Non-pigmented ciliary epithelial cell (primary cell): ENCODE measurements at regions not wholly inside any gene's neighbourhood (a gene's known extent, or its start where the extent isn't known, plus 50 kb on each side); places are given as distances from the start of the nearest gene placed in this dataset.
A peak's percentile ranks its signal among the peaks of the same experiment; 100 is the strongest.

ENCODE experiments used
- DNase-seq: peaks from one replicate; pipeline ENCODE4 v3.0.0-alpha.2; 2010; ENCODE audit warnings: low read depth

DNA sequence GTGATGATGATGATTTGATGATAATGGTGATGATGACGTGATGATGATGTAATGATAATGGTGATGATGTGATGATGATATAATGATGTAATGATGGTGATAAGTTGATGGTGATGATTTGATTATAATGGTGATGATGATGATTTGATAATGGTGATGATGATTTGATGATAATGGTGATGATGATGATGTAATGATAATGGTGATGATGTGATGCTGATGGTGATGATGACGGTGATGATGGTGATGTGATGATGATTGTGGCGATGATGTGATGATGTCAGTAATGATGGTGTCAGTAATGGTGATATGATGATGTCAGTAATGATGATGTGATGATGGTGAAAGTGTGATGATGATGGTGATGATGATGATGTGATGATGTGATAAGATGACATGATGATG, 613.4 kb downstream of the AACS start:
- DNase-seq: no peak

DNA sequence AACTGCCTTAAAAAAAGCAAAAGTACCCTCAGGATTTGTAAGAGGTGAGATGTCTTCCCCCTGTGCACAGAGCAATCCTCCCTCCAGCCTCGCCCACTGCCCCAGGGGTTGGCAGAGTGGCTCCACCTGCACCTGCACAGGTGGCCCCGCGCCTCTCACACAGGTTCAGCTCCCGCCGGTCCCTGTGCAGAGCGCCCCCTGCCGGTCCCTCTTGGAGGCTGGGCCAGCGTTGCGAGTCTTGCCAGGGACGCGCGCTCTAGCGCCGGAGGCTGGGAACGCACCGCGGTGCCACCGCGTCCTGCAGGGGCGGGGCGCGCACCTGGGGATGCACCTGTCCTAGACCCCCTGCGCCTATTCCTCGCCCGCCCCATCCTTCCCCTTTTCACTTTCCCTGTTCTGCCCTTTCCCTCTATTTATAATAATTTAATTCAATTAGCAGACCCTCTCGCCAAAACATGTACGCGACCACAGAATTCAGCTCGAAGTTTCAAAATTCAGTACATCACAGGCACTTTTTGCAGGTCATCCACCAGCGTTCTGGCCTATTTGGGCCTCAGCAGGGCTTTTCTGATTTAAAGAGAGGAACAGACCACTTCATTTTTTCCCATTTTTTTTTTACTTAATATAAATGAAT, 618.6 kb downstream of the AACS start:
- DNase-seq: no peak

DNA sequence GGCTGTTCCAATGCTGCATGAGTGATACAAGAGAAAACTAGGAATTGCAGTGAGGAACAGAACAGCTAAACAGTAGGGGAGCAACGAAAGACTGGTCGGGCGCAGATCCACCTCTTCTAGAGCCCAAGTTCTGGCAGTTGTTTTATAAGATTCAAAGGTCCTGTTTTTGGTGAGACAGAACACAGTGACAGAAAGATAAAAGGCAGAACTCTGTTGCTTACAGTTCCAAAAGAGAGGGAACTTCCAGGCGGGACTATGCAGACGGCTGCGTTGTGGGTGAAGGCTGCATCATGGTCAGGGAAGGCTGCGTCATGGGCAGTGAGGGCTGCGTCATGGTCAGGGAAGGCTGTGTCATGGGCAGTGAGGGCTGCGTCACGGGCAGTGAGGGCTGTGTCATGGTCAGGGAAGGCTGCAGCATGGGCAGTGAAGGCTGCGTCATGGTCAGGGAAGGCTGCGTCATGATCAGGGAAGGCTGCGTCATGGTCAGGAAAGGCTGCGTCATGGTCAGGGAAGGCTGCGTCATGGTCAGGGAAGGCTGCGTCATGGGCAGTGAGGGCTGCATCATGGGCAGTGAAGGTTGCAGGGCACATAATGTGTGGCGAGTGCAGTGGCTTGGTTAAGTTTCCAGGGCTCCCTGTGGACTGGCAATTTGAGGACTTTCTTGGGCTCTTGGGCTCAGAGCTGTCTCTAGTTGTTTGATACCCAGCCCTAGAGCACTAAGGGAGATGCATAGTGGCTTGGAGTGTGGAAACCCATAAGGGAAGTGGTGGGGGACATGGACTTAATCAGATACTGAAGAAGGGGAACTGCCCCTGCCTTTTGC, 619.9 kb downstream of the AACS start:
- no peak for DNase-seq

DNA sequence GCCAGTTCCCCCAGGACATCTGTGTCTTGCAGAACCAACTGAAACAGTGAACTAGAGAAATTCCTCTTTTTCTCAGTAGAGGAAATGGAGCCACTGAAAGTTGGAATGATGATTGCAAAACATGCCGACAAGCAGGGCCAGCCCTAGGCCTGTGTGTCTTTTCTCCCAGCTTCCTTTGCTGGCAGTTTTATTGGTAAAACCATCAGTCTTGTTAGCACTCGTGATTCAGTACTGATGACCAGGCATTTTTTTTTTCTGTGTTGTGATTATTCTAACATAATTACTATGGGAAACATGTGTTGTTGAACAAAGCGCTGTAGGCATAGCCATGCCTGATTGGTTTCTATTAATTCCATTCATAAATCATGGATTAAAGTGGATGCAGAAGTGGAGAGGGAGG, 620.7 kb downstream of the AACS start:
- DNase-seq: no peak

DNA sequence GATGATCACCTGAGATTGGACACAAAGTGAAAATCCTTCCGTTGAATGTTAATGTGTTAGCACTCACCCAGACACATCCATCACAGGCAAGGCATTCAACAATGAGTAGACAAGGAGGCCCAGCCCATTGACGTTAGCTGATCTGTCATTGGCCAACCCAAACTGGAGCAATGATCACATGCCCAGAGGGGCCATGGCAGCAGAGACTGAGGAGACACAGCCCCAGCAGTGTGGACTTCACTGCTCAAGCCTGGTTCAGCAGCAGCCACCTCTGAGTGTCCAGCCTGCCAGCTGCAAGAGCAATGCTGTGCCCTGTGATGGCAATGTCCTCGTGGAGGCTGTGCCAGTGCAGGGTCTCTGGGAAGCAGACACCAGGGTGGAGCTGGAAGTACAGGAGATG, 622.2 kb downstream of the AACS start:
- no peak for DNase-seq

DNA sequence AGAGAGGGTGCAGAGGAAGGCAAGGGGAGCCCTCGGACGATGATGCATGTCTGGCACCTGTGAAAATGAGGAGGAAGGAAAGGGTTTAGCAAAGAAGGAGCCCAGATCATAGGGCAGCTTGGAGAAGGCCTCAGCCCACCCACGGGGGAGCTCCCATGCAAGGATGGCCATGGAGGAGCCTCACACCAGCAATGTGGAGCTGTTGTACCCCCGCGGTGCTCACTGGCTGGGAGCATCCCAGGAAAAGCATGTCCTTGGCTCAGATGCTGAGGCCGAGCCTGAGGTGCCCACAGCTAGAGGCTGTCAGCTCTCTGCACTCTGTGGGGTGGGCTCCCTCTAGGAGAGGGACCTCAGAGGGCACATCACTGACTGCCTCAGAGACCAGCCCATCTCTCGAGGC, 622.6 kb downstream of the AACS start:
- no peak for DNase-seq

DNA sequence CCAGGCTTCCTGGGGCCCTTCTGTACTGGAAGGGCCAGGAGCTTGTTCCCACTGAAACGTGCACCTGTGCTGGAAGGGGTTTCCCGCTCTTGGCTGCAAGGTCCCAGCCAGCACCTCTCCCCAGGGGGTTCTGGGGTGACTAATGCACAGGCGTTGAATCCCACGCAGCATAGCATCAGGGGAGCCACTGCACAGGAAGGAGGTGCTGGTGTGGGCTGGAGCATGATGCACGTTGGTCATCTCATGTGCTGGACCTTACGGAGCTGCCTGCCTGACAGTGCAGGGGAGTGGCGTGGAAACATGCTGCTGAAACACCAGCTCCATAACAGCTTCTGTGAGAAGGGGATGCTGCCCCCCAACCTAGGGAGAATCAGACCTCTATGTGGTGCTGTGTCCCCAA, 623.0 kb downstream of the AACS start:
- no peak for DNase-seq

DNA sequence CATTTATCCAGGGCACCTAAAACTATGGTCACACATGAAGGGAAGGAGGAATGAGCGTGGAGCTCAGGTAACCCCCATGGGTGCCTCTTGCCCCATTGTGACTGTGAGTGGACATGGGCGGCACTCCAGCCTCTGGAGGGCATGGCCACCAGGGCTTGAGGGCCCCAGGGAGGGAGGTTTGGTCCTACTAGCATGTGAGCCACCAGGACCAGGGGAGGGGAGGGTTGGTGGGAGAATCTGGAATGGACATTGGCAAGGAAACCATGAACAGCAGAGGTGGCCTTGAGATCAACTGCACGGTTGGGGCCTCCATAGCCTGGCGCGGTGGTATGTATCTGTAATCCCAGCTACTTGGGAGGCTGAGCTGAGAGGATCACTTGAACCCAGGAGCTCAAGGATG, 623.6 kb downstream of the AACS start:
- no peak for DNase-seq

DNA sequence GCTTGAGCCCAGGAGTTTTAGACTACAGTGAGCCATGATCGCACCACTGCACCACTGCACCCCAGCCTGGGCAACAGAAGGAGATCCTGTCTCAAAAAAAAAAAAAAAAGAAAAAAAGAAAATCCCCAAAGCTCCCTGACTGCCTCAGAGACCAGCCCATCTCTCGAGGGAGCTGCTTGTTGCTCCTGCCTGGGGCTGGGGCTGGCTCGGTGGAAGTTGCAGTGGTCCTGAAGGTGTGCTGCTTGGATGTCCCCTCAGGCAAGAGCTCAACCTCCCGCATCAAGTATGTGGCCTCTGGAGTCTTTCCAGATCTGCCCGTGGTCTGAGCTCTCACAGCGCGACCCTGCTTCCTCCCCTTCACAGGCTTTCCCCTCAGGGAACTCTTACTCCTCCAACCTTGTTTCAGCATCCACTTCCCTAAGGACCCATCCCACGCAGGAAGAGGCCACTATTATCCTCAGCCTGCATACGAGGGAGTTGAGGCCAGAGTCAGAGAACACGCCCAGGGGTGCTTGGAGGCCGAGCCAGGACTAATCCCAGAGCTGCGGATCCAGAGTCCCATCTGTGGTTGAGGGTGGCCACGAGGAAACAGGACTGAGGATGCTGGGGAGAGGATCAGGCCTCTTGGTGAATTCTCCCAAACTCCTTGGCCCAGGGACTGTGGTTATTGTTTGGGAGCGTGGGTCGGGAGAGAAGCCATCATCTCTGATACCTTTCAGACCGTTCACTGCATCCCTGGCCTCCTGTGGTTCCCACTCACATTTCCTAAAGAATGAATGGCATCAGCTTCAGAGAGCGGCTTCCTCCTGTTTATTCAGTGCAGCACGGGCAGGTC, 624.6 kb downstream of the AACS start:
- no peak for DNase-seq

DNA sequence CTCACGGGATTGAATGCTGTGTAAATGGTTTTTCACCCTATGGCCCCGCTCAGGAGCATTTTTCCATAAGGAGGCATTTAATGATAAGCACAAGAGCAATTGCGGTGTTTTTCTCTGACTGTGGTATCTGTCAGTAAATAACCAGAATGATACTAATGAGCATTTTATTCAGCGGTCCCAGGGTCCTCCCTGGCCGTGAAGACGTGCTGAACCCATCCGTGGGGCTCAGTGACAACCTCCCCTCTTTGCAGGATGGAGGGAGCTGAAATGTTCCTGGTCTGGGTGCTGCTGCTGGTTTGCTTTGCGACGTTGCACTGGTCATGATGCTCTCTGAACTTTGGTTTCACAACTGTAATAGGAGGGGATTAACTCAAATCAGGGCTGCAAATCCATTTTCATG, 625.6 kb downstream of the AACS start:
- DNase-seq: no peak

DNA sequence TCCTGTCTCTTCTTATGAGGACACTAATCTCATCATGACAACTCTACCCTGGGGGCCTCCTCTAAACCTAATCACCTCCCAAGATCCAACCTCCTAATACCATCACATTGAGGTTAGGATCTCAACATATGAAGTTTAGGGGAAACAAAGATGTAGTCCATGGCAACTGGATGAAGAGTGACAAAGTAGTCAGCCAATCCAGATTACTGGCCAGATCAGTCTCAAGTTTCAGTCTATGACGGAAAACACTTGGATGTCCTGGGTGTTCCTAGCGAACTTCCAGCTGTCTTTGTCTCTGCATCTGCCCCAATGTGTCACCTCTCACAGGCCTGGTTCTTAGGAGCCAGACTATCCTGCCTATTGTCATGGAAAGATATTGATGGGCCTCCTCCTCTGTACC, 630.8 kb downstream of the AACS start:
- DNase-seq: no peak

DNA sequence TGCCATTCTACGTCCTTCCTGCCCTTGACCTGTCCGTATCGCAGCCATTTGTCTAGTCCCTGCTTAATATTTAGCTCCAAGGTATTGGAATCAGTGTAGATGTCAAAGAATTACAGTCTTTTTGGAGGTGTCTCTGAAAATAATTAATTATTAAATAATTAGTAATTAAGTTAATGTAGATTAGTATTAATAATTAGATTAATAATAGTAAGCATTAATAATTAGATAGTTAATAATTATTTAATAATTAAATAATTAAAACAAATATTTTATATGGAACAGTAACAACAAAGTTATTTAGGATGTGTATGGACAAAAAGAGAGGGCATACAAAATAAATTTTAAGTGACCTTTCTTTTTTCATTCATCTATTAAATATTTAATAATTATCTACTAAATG, 639.6 kb downstream of the AACS start:
- no peak for DNase-seq

DNA sequence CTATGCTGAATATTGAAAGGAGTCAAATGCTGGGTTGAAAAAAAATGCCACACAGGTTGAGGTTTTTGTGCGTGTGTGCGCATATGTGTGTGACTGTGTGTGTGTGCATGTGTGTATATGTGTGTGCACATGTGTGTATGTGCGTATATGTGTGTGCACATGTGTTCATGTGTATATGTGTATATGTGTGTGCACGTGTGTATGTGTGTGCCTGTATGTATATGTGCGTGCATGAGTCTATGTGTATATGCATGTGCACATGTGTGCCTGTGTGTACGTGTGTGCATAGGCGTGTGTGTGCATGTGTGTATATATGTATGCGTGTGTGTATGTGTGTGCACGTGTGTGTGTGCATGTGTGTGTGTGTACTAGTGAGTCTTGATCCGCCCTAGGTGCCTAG, 655.7 kb downstream of the AACS start:
- DNase-seq: no peak

DNA sequence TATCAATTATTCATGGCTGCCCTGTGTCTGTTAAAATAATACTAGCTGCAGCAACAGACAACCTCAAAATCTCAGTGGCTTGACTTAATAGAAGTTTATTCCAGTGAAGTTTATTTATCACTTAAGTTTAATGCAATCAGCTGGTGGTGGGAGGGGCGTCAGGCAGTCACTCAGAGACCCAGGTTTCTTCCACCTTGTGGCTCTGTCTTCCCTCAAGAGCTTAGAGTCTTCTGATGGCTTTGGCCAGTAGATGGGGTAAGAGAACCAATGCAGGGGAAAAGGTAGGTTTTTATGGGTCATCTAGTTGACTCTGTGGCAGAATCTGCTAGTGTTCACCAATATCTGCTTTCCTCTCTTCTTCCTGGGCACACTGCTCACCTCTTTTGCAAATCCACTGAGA, 668.9 kb downstream of the AACS start:
- no peak for DNase-seq

DNA sequence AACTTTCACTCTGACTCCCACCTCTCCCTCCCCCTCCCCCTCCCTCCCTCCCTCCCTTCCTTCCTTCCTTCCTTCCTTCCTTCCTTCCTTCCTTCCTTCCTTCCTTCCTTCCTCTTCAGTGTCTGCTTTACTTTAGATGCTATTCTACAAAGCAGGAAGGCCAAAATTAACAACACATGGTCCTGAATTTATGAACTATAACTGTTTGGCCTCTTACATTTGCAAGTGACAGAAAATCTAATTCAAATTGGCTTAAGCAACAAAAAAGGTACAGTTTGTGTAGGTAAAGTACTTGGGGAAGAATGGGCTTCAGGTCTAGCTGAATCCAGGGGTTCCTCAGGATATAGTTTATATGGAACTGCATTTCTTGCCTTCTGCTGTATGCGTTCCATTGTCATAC, 673.0 kb downstream of the AACS start:
- DNase-seq: no peak

DNA sequence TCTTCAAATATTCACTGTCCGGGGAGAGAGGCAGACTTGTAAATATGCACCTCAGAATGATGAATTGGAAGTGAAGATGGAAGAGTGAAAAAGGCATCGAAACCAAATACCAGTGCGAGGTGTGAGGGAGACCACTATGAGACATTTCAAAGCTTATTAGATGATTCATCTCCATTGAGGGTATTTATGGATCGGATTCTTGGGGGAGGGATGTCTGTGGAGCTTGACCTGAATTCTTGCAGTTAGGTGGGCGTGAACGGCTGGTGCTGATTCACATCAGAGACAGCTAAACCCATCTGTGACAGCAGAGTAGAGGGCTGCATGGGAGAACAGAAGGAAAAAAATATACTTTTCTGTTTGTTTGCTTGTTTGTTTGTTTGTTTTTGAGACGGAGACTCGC, 677.2 kb downstream of the AACS start:
- peak; percentile 37 for DNase-seq

DNA sequence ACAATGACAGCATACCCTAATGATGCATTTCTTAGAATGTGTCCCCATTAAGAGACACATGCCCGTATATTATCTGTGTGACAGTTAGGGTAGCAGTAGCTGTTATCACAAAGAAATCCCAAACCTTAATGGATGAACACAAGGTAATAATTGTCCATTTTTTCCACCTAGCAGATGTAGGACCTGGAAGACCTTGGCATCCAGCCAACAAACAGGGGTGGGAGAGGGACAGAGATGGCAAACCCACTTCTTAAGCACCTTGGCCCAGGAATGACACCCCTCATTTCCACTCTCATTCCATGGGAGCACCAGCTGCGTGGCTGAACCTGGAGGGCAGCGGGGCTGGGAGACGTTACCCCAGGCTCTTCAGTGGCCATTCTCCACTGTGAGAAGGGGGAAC, 679.0 kb downstream of the AACS start:
- DNase-seq: no peak

DNA sequence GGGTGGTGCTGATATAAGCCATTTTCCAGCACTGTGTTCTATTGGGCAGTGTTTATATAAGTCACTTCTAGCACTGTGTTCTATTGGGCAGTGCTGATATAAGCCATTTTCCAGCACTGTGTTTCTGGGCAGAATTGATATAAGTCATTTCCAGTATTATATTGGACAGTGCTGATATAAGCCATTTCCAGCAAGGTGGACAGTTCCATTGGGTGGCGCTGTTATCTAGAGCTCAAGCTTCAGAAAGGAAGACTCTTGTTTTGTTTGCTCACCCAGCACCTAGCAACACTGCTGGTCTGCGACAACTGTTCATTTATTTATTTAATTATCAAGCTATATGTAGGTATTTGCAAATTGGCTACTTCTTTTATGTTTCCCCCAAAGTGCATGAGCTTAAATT, 690.3 kb downstream of the AACS start:
- no peak for DNase-seq

DNA sequence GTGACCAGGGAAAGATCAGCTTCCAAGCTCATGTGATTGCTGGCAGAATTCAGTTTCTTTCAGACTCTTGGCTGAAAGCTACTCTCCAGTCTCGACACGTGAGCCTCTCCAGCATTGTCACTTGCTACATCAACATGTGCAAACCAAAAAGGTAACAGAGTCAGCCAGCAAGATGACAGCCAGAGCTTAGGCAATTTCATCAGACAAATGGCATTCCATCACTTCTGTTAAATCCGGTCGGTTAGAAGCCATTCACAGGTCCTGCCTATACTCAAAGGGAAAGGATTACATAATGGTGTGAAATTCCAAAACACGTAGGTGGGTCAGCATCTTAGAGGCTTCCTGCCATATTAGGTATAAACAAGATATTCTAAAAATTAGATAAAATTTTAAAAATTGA, 700.9 kb downstream of the AACS start:
- DNase-seq: no peak

DNA sequence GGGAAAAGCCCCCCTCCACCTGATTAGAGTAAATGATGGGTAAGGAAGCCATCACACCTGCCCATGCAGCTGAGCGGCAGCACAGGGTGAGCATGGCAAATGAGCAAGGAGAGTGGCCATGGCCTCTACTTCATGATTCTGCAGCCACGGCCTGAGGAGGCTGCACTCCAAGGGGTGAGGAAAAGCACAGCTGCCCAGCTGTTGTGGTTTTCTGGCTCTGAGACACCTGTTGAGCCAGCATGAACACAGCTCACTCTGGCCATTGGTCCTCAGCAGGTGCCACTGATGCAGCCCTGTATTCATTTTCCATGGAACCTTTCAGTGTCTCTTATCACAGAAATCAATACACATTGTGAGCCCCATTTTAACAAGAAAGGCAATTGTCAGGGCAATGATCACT, 707.2 kb downstream of the AACS start:
- no peak for DNase-seq

DNA sequence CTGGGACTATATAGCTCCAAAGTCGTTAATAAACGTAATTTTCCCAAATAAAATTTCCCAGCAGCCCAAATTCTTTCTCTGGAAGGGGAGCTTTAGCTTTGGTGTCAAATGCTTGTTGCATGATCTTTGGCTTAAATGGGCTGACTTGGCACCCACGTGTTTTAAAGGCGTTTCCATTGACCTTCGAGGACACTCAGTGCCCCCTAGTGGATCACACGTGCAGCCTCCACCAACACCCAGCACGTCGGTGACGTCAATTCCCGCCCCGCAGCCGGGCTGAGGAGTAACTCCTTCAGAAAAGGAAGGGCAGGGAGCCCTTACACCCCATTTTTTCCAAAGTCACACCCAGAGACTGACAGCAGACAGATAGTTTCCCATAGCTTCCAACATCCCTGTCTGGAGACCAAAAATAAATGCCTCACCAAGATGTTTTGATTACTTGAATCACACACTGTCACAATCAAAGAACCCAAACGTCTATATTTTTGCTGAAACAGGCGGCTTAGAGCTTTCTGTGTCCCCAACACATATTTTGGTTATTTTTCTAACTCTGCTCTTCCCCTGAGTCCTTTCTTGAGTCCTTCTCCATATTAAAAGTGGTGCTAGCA, 707.9 kb downstream of the AACS start:
- no peak for DNase-seq

DNA sequence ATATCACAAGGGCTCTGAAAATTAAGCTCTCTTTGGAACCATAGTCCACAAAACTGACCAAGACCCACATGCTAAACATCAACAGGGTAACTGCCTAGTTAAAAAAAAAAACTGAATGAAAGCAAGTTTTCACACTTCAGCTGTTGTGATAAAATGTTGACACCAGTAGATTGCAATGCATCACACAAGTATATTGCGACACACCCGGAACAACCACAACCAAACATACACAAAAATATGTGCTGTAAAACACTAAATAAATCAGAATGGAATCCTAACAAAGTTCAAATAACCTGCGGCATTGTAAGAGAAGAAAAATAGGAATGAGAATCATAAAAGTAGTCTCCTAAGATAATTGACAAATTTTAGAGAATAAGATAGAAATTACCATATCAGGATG, 710.3 kb downstream of the AACS start:
- DNase-seq: no peak

DNA sequence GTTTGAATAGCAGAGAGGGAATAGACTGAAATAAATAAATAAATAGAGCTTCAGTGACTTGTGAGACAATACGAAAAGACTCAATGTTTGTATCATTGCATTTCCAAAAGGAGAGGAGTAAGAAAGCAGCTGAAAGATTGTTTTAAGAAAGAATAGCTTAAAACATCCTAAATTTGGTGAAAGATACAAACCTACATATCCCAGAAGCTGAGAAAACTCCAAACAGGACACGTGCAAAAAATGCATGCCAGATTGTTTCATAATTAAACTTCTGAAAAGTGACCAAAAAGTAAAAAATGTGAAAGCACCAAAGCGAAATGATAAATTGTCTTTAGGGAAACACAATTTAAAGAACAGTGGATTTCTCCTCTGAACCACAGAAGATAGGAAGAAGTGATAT, 711.0 kb downstream of the AACS start:
- DNase-seq: no peak
